ENCODE measurements at regions not wholly inside any gene's neighbourhood (a gene's known extent, or its start where the extent isn't known, plus 50 kb on each side); places are given as distances from the start of the nearest gene placed in this dataset.
A peak's percentile ranks its signal among the peaks of the same experiment; 100 is the strongest.

DNA sequence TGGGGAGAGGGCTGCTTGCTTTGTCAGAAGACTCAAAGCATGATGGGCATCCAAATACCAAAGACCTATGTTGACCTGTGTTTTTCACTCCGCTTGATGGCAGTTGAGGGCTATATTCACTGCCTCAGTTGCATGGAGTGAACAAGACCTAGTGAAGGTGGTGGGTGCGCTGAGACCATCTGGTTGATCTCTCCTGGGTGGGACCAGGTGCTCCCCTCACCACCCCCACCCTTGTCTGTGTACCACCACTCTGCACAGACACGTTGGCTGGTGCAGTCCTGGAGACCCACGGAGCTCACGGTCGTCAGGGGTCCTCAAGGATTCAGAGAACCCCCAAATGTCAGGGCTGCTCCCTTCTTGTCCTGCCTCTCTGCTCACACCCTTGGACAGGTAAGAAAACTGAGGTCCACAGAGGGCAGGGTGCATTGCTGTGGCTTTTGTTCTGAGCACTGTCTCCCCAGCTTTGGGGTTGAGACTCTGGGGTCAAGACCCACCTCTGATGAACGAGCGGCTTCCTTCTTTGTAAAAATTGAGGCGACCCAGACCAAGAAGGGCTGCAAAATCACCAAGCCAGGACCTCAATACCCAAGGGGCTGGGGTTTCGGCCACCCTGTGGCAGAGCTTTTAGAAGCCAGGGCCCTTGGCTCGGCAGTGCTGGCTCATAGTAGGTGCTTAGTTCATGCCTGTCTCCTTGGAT lies 166.3 kb upstream of the RTL1 start:
- DNase-seq = no peak

DNA sequence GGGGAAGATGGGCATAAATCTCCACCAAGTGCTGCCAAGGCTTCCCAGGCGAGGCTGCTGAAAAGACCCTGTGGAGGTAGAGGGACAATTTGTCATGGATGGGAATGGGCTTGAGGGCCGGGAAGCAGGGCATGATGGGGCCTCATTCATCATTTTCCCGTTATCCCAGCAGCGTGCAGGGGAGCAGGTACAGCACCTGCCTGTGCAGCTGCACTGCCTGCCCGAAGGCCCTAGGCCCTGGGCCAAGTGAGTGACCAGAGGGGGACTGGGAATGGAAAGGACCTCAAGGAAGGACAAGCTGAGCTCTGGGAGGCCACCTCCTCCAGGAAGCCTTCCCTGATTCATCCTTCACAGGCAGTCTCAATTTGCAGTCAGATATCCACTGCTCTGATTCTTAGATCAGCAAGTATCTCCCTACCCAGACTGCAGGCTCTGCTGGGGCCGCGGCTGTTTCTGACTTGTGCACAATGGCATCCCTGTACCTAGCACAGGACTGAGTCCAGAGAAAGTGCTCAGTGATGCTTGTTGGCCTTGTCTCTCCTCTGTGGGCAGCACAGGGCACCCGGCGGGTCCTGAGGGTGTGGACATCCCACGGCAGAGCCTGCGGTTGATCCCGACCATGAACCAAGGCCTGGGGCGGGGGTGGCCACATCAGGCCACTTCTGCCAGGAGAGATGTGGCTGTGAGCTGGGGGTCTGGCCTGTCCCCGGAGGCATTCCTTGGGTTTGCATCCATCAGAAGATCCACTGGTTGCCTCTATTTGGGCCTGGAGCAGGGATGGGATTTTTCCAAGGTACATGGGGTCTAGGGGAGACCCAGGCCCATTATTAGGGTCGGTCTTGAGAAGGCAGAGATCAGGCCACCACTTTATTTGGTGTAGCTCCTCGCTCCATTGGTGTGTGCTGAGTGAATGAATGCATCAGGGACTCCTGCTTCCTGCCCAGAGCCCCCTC lies 167.3 kb upstream of the RTL1 start:
- no peak for DNase-seq

DNA sequence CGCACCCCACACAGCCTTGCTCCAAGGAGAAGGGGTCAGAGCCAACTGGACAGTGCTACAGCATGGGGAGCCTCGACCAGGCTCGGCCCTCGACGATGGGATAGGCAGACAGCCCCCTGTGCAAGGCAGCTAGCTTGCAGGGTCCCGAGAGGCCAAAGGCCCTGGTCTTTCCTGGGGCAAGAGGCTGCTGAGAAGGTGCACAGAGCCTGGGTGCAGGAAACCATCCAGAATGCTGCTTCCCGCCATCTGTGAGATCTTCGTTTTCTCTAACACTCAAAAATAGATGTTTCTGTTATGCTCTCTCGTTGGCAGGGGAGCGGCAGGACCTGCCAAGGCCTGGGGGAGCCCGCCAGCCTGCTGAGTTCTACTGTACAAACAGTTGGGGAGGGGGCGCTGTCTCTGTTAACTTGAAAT lies 168.0 kb upstream of the RTL1 start:
- DNase-seq = no peak

DNA sequence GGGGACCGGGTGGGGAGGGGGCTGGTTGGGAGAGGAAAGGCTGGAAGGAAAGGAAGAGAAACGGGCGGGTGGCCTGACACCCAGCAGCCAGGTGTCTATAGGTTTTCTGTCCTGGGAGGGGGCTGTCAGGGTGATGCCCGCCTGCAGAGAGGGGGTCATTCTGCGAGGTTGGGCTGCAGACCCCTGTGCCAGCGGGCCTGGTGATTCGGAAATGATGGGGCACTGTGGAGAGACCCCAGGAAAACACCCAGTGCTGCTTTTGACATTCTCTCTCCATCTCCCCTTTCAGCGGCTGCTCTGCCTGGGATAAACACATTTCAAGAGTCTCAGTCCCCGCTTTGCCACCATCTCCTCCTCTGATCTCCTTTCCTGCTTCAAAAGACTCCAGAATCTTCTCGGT lies 168.5 kb upstream of the RTL1 start:
- DNase-seq = no peak

DNA sequence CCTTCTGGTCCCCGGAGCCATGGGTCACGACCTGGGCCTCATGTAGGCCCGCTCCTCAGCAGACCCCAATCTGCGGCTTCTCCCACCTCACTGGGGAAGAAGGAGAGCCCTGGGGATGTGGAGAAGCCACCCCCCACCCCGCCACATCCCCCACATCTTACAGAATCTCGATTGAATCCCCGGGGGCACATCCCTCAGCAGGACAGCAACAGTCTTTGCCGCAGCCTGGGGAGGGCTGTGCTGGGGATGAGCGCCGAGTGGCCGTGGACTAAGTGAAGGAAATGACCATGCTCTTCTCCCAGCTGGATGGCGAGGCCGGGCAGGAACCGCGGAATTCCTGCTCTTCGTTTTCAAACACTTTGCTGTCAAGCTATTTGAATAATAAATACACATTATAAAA lies 169.0 kb upstream of the RTL1 start:
- DNase-seq = no peak

DNA sequence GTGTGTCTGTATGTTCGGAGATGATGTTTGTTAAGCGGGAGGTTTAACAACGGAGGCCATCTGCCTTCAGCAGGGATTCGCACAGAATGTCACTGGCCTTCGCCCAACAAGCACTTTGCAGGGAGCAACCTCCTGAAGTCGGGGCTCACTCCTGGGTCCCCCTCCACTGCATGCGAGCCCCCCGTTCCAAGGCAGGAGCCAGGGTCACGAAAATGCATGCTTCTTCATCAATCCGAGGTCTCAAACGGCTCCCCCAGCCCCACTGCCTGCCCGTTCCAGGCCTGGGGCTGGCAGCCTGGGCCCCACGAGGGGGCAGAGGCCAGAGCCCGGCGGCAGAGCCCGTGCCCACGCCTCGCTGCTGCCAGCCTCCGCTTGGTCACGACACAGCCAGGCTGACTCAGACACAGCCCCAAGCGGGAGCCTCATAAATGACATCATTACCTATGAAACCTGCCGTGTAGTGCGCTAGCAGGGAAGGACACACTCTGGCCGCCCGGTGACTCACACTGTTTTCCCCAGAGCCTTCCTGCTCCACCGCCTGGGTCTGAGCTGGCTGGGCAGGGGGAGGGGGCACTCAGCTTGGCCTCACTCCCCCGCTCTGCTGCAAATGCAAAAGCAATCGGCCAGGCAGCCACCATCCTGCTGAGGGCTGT lies 169.5 kb upstream of the RTL1 start:
- peak; percentile 47 for DNase-seq

DNA sequence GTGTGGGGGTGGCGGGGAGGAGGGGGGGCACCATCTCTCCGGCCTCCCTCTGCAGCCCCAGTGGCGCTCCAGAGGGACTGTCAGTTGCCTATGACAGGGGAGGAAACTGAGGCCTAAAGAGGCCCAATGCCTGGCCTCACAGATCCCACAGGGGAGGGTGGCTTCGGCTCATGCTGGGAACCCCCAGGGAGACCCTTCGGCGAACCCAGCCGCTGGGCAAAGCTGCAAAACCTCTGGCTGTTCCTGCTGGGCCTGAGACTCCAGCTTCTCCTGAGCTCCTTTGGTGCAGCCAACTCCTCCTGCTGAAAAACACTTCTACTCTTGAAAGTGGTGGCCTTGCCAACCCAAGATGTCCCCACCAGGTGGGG lies 170.1 kb upstream of the RTL1 start:
- no peak for DNase-seq

DNA sequence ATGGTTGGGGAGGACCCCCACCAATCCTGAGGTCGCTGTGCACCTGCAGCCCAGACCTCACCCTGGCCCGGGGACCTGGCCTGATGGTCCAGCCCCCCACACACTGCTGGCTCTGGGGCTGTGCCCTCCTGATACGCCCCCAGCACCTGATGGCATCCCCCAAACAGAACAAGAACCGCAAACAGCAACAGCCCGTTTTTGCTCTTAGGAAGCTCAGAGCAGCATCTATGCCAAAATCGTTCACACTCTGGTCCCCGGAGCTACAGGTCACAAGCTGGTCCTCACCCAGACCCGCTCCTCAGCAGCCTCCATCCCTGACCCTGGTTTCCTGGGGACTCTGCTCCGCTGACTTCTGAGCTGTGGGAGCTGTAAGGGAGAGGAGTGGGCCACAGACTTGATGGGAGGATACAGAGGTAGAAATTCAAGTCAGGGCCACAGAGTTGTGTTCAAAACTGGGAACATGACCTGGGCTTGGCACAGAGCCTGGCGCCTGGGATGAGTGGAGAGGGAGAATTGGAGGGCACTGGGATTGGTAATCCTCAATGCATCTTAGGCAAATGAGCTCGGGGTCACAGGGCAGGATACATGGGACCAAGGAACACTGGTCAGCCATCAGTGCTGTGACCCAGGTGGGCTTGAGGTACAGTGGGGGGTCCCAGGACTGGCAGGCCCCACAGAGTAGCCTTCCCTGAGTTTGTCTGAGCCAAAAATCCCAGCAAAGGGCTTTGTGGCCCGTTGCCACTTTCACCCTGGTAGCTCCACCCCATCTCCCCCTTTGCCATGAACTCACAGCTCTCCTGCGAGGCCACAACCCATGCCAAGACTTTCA lies 170.9 kb upstream of the RTL1 start:
- DNase-seq = no peak

DNA sequence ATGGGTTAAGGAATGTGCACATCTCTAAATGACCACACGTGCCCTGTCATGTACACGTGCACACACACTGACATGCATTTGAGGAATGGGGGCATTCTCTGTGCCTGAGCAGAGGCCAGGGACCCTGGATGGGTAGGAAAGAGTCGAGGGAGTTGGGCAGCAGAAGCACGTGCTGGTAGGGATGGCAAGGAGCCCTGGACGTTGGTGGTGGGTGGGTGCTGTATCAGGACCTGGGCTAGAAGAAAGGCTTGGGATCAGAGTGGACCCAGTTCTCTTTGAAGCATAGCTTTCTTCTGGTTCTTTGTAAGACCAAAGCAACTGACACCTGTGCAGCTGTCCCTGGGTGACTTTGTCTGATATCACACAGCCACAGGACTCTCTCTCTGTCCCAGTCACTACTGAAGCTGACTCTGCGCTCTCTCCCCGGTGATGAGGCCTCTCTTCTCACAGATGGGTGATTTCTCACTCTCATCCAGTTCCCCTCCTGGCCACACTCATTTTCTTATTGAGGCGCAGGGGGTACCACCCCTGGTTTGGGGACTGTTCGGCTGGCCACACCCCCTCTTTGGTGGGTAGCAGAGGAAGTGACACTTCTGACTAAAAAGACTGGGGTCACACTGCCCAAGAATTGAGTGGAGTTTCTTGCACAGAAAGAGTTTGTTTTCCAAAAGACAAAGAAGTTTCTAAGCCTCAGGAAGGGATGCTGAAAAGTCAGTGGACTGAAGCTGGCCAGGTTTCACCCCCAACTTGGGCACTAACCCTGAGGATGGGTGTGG lies 171.7 kb upstream of the RTL1 start:
- no peak for DNase-seq

DNA sequence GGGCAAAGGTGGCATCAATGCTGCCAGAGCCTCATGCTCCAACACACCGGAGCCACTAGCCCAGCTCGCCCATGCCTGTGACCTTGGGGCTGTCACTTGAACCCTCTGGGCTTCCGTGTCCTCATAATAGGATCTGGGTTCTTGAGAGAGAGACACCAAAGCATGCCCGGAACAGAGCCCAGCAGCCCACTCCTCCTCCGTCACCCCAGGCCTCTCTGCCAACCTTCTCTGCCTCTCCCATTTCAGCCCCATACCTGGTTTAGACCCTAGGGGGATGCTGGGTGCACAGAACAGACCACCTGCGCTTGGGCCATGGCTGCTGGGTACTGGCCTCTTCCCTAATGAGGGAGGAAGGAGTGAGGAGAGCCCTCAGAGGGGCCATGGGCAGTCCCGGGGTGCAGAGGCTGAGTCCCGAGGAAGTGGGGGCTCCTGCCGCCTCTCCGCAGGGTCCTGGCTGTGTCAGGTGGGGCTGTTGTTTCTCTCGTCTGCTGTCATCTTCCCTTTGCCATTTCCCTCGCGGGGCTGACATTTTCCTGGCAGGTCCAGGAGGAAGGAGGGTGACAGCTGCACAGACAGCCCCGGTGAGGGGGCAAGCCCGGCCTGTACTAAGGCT lies 172.4 kb upstream of the RTL1 start:
- no peak for DNase-seq

DNA sequence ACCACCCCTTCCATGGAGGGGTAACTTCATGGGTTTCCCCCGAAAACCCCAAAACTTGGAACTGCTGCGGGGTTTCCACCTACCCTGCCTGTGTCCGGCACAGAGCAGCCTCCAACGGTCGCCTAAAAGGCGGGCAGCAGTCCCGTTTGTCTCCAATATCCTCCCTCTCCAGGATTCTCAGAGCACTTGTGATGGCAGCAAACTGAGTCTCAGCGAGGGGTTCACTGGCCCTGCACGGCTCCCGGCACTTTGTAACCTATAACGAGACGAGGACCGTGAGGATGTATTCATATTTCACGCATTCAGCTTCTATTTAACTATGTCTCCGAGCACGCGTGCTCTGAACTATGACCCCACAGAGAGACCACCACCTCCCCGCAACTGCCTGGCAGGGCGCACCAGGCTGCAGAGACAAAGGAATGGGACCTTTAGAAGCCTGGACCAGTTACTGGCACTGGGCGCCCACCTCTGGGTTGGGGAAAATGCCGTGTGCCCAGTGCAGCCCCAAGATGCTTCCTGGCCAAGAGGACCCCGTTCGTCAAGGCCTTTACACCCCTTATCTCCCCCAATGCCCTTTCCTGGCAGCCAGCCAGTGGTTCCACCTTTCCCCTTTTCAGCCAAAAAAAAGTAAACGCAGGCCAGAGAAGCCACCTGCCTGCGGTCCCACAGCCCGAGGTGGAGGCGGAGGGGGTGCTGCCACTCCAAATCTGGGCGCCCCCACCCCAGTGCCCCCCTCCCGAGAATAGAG lies 173.1 kb upstream of the RTL1 start:
- DNase-seq = no peak

DNA sequence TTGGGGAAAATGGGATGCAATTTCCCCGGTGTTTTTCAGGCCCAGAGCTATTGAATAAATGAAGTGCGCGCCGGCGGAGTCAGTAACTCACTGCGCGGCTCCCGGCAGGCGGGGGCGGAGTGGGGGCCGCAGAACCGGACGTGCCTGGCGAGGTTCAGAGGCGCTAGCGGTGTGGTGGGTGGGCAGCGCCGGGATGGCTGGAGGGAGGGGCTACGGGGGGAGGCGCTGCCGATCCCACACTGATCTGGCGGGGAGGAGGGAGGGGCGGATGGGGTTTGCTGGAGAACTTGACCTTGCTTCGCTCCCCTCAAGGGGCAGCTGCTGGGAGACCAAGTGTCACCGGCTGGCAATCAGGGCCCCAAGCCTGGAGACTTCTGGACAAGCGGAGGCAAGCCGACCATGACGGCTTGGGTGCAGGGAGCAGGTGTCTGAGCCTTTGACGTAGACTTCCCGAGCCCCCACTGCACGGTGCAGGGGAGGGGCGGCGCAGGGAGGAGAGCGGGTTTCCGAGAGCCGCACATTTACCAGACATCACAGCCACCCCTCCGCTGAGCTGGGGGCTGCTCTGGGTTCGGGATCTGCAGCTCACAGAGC lies 174.1 kb upstream of the RTL1 start:
- no peak for DNase-seq

DNA sequence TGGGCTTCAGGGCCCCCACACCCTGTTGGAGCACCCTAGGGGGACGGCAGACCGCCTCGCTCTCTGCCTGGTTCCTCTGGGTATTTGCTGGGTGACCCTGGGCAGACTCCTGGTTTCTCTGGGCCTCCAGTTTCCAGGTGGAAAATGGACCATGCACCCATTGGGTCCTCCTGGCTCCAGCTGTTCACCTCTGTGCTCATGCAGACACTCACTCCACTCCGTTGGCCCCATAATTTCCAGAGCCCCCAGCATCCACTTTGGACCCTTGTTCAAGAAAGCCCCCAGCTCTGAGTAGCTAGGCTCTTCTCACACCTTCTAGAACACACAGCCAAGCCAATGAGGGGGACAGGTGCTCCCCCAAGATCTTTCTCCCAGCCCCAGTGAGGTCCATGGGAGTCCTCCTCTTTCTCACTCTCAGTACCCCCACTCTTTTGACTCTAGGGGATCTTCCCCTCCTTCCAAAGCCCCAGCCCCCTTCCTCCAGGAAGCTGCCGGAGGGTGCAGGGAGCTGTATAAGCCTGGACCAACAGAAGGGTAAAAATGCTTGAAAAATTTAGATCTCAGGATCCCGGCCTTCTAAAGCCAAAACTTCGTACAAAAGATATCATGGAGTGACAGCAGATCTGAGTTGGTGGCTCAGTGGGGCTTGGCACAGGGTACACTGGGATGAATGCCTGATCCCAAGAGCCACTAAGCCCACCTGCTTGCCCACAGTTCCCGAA lies 174.8 kb upstream of the RTL1 start:
- DNase-seq = no peak

DNA sequence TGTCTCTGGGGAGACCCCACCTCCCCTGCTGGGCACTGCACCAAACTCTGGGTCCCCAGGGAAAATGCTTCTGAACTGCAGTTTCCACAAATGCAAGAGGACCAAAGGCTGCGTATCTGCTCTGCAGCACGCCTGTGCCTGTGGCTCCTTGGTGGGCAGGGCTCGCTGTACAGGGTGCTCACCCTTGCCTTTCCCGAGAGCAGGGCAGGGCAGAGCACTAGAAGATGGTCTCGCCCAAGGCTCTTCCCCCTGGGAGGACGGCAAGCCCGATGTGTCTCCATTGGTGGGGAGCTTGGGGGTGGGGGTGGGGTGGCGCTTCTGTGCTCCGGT lies 175.3 kb upstream of the RTL1 start:
- no peak for DNase-seq

DNA sequence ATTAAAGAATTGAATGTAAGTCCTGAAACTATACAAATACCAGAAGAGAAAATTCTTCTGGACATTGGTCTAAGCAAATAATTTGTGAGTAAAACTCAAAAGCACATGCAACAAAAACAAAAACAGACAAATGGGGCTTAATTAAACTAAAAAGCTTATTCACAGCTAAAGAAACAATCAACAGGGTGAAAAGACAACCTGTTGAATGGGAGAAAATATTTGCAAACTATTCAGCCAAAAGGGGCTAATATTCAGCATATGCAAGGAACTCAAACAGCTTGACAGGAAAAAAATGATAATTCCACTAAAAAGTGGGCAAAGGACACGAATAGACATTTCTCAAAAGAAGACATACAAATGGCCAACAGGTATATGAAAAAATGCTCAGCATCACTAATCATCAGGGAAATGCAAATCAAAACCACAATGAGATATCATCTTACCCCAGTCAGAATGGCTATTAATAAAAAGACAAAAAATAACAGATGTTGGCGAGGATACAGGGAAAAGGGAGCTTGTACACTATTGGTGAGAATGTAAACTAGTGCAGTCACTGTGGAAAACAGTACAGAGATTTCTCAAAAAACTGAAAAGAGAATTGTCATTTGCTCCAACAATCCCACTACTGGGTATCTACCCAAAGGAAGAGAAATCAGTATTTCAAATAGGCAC lies 177.5 kb upstream of the RTL1 start:
- DNase-seq = no peak

DNA sequence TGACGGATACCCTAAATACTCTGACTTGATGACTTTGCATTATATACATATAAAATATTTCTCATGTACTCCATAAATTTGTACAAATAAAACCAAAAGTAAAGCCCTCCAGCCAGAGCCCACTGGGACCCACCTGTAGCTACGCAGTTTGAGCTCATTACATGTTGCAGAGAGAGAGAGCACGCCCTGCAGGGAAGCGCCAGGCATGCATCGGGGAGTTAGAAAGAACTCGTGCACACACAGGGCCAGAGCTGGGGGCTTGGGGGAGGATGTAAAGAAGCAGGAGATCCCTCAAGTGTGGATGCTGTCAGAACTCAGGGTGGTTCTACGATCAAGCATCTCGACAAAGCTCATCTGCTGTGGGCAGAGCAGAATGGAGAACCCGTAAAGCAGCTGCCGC lies 178.5 kb upstream of the RTL1 start:
- no peak for DNase-seq

DNA sequence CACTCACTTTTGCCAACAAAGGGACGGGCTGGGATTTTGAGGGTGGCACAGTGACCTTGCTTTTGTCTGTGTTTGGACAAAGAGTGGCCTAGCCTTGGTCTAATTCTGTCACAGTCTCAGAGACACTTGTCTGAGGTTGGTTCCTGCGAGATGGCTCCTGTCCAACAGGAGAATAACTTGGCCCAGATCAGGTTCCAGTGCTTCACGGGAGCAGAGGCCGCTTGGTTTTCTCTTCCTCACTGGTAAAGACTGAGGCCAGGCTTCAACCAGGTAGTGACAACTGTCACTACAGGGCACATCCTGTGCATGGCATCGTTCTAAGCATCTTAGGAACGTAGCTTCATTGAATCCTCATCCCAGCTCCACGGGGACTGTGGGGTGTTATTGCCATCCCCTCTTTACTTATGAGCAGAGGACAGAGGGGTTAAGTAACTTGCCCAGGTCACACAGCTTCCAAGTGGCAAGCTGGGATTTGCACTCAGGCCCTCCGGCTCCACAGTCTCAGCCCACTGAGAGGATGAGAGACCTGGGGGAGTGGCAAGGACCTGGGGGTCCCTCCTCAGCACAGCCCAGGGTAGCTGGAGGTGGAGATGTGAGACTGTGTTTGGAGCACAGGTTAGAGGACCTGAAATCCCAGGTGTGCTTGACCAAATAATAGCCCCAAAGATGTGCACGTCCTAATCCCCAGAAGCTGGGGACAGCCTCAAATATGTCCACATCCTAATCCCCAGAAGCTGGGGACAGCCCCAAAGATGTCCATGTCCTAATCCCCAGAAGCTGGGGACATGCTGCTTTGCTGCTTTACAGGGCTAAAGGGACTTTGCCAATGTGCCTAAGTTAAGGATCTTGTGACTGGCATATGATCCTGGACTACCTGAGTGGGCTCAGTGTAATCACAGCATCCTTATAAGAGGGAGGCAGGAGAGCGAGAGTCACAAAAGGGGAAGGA lies 179.2 kb upstream of the RTL1 start:
- no peak for DNase-seq

All from NCI-H345 (cell line).